ENCODE measurements at regions not wholly inside any gene's neighbourhood (a gene's known extent, or its start where the extent isn't known, plus 50 kb on each side); places are given as distances from the start of the nearest gene placed in this dataset.
"Not testable (repeated sequence)": the region's sequence is repeated elsewhere in the genome, so short reads cannot be mapped to it uniquely, and the experiment has no call there.

DNA sequence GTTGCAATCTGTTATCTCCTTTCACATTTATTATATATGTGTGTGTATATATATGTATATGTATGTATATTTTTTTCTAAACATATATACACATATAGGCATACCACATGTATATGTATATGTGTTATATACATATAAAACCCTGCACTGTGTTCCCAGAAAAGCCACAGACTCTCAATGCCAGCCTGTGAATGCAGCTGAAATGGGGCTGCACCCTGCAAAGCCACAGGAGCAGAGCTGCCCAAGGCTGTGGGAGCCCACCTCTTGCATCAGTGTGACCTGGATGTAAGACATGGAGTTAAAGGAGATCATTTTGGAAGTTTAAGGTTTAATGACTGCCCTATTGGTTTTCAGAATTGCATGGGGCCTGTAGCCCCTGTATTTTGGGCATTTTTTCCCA, 762.3 kb upstream of the ARPP21 start:
- no peaks in the 10 kb centered on the region for H3K27me3 Mint-ChIP-seq
- no peak for ATAC-seq
- peaks cover 2% of the 10 kb centered on the region for H3K9me3 Mint-ChIP-seq
- no peaks in the 10 kb centered on the region for H3K4me1 Mint-ChIP-seq
- H3K36me3 Mint-ChIP-seq: no peaks in the 10 kb centered on the region
- H3K4me3 Mint-ChIP-seq: no peak overlapping the region
- H3K27ac Mint-ChIP-seq: no peak overlapping the region

- ATAC-seq: no peak
- Mint-ChIP-seq H3K27ac (no peak overlapping the region), H3K4me1 (no peaks in the 10 kb centered on the region), H3K9me3 (no peaks in the 10 kb centered on the region), H3K27me3 (no peaks in the 10 kb centered on the region), H3K36me3 (no peaks in the 10 kb centered on the region), H3K4me3 (no peak overlapping the region)
These were observed 760.8 kb upstream of the ARPP21 start for GRCh38 chr3:34878488-34878887.

DNA sequence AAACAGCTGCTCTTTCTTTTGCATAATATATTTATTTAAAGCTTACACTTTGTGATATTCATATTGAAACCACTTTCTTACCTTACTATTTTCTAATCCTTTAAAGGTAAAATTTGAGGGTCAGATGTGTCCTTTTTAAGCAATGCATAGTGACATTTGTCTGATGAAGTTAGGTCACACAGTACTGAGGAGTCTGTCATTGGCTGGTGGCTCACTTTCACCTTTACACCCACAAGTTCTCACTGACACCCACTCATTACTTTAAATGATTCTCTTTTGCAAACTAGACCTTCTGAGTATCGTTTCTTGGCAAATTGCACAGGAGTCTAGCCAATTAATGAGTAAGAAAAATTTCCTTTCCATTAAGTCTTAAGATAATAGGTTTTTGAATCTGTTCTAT, 758.3 kb upstream of the ARPP21 start:
- Mint-ChIP-seq H3K9me3 (no peaks in the 10 kb centered on the region), H3K4me3 (no peak overlapping the region), H3K27me3 (no peaks in the 10 kb centered on the region), H3K4me1 (no peaks in the 10 kb centered on the region), H3K36me3 (no peaks in the 10 kb centered on the region), H3K27ac (no peak overlapping the region)
- ATAC-seq: no peak

DNA sequence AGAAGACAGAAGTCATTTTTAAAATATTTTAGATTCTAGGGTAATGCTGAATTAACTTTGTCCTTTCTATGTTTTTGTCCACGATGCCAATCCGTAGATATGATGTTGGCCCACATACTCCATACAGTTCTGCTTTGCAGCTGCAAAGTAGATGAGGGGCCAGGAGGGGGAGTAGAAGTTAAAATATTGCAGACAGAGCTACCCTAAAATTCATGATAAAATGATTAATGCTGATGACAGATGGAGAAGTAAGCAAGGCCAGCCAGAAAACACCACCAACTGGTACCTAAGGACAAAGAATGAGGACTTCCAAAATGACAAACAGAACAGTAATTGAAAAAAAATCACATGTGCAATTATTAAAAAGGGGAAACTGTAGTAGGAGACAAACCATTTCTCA, 756.6 kb upstream of the ARPP21 start:
- Mint-ChIP-seq H3K36me3 (no peaks in the 10 kb centered on the region), H3K9me3 (no peaks in the 10 kb centered on the region)

DNA sequence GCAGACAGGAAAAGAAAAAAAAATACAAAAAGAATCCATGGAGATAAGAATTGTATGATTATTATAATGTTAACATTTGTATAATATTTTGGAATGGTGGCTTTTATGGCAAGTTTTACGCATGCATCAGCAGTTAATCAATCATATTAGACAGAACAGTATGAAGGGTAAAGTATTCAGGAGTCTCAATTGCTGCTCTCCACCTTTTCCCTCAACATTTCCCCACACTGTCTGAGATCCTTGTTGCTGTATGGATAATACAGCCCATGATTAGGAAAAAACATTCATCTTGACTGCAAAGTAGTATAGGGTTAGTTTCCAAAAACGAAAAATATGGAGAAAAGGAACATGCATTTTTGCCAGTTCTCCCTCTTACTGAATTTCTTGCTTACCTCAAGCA, 755.3 kb upstream of the ARPP21 start:
- Mint-ChIP-seq H3K27ac (no peak overlapping the region), H3K4me1 (no peaks in the 10 kb centered on the region), H3K9me3 (no peaks in the 10 kb centered on the region), H3K4me3 (no peak overlapping the region), H3K36me3 (no peaks in the 10 kb centered on the region), H3K27me3 (no peaks in the 10 kb centered on the region)
- ATAC-seq: no peak

More for the DNA sequence above, 756.6 kb upstream of the ARPP21 start:
- H3K4me3 Mint-ChIP-seq: no peak overlapping the region
- no peaks in the 10 kb centered on the region for H3K27me3 Mint-ChIP-seq
- H3K27ac Mint-ChIP-seq: no peak overlapping the region
- no peak for ATAC-seq
- no peaks in the 10 kb centered on the region for H3K4me1 Mint-ChIP-seq

- peak; percentile 36 for ATAC-seq
- Mint-ChIP-seq H3K27ac (no peak overlapping the region), H3K4me1 (no peaks in the 10 kb centered on the region), H3K27me3 (no peaks in the 10 kb centered on the region), H3K9me3 (no peaks in the 10 kb centered on the region), H3K36me3 (no peaks in the 10 kb centered on the region), H3K4me3 (no peak overlapping the region)
These were observed 752.9 kb upstream of the ARPP21 start for GRCh38 chr3:34886443-34886842.

- Mint-ChIP-seq H3K36me3 (no peaks in the 10 kb centered on the region), H3K9me3 (no peaks in the 10 kb centered on the region), H3K4me3 (no peak overlapping the region), H3K4me1 (no peaks in the 10 kb centered on the region), H3K27ac (no peak overlapping the region), H3K27me3 (no peaks in the 10 kb centered on the region)
- no peak for ATAC-seq
These were observed 749.7 kb upstream of the ARPP21 start for GRCh38 chr3:34889641-34890040.

GRCh38 chr3:34890247-34890646, 749.1 kb upstream of the ARPP21 start:
- Mint-ChIP-seq H3K4me3 (no peak overlapping the region), H3K27me3 (no peaks in the 10 kb centered on the region), H3K9me3 (no peaks in the 10 kb centered on the region), H3K36me3 (no peaks in the 10 kb centered on the region), H3K4me1 (no peaks in the 10 kb centered on the region), H3K27ac (no peak overlapping the region)
- no peak for ATAC-seq

GRCh38 chr3:34891941-34892340, 747.4 kb upstream of the ARPP21 start:
- no peak for ATAC-seq
- no peak overlapping the region for H3K4me3 Mint-ChIP-seq
- no peak overlapping the region for H3K27ac Mint-ChIP-seq
- no peaks in the 10 kb centered on the region for H3K27me3 Mint-ChIP-seq
- H3K4me1 Mint-ChIP-seq: no peaks in the 10 kb centered on the region
- no peaks in the 10 kb centered on the region for H3K9me3 Mint-ChIP-seq
- H3K36me3 Mint-ChIP-seq: no peaks in the 10 kb centered on the region

DNA sequence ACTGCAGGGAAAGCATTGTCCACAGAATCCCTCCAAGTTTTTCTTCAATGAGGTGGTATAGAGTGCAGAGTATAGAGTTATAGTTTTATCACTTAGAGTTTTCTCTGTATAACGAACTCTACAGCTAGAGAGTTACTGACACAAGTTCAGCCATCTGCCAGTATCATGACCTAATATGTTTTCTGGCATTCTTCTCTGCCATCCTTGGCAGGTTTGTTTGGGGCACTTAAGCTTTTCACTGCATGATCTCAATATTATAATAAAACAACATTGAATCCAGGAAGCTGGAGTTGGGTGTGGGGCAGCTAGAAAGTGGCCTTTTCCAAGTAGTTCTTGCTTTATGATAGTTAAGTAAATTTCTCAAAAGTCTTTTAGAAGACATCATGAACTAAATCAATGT, 743.5 kb upstream of the ARPP21 start:
- no peaks in the 10 kb centered on the region for H3K4me1 Mint-ChIP-seq
- no peak overlapping the region for H3K4me3 Mint-ChIP-seq
- no peaks in the 10 kb centered on the region for H3K27me3 Mint-ChIP-seq
- ATAC-seq: no peak
- no peaks in the 10 kb centered on the region for H3K36me3 Mint-ChIP-seq
- H3K27ac Mint-ChIP-seq: no peak overlapping the region
- H3K9me3 Mint-ChIP-seq: no peaks in the 10 kb centered on the region

DNA sequence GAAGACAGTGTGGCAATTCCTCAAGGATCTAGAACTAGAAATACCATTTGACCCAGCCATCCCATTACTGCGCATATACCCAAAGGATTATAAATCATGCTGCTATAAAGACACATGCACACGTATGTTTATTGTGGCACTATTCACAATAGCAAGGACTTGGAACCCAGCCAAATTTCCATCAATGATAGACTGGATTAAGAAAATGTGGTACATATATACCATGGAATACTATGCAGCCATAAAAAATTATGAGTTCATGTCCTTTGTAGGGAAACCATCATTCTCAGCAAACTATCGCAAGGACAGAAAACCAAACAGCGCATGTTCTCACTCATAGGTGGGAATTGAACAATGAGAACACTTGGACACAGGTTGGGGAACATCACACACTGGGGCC, 729.6 kb upstream of the ARPP21 start:
- not testable (repeated sequence) for ATAC-seq, H3K9me3 Mint-ChIP-seq, H3K4me3 Mint-ChIP-seq, H3K36me3 Mint-ChIP-seq, H3K27ac Mint-ChIP-seq, H3K4me1 Mint-ChIP-seq, H3K27me3 Mint-ChIP-seq

DNA sequence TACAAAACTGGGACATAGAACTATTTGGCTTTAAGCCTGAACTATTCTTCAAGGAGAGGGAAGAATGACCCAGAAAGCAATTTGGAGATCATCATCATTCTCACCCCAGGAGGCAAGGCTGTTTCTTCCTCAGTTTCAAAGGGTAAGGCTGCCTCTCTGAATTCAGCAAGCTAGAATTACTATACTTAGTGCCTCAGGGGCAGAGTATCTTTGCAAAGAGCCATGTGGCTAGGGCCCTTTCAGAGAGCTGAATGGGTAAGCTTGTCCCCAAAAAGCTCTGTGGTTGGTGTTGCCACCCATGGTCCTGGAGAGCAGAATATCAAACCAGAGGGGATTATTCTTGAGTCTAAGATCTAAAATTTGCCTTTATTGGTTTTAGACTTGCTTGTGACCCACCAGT, 720.3 kb upstream of the ARPP21 start:
- Mint-ChIP-seq H3K4me3 (no peak overlapping the region), H3K4me1 (no peaks in the 10 kb centered on the region), H3K9me3 (no peaks in the 10 kb centered on the region), H3K27ac (no peak overlapping the region), H3K27me3 (no peaks in the 10 kb centered on the region), H3K36me3 (no peaks in the 10 kb centered on the region)
- ATAC-seq: no peak

- no peak for ATAC-seq
- no peak overlapping the region for H3K4me3 Mint-ChIP-seq
- H3K27me3 Mint-ChIP-seq: no peaks in the 10 kb centered on the region
- H3K9me3 Mint-ChIP-seq: no peaks in the 10 kb centered on the region
- no peak overlapping the region for H3K27ac Mint-ChIP-seq
- H3K36me3 Mint-ChIP-seq: no peaks in the 10 kb centered on the region
- H3K4me1 Mint-ChIP-seq: no peaks in the 10 kb centered on the region
These were observed 718.5 kb upstream of the ARPP21 start for GRCh38 chr3:34920806-34921205.

DNA sequence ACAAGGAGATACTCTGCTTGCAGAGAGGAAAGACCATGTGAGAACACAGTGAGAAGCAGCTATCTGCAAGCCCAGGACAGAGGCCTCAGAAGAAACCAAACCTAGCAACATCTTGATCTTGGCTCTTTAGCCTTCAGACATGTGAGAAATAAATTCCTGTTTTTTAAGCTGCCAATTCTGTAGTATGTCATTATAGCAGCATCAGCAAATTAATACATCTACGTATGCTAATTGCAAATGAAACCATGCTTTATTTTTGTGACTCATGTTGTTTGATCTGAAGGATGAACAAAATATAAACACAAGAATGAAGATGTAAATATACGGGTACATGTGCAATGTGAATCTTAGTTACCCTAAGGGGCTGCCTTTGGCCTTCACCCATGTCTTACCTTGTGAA, 714.4 kb upstream of the ARPP21 start:
- ATAC-seq: no peak

DNA sequence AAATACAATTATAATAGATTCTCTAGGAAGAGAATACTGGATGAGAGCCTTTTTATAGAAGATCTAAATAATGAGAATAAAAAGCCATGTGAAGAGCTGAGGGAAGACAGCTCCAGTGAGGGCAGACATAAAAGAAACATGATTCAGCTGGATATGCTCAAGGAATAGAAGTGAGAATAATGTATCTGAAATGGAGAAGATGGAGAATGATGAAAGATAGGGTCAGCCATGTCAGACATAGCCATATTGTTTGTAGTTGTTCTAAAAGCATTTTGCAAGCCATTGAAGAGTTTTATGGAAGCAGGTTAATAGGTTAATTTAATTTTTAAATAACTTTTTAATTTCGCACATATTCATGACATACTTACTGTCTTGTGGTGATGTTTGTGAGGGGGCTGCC, 713.5 kb upstream of the ARPP21 start:
- H3K36me3 Mint-ChIP-seq: no peaks in the 10 kb centered on the region
- no peak overlapping the region for H3K27ac Mint-ChIP-seq
- no peak overlapping the region for H3K4me3 Mint-ChIP-seq
- no peaks in the 10 kb centered on the region for H3K9me3 Mint-ChIP-seq
- H3K27me3 Mint-ChIP-seq: no peaks in the 10 kb centered on the region
- ATAC-seq: no peak
- no peaks in the 10 kb centered on the region for H3K4me1 Mint-ChIP-seq

More for the DNA sequence above, 714.4 kb upstream of the ARPP21 start:
- no peak overlapping the region for H3K4me3 Mint-ChIP-seq
- no peaks in the 10 kb centered on the region for H3K36me3 Mint-ChIP-seq
- H3K27me3 Mint-ChIP-seq: no peaks in the 10 kb centered on the region
- H3K27ac Mint-ChIP-seq: no peak overlapping the region
- H3K9me3 Mint-ChIP-seq: no peaks in the 10 kb centered on the region
- H3K4me1 Mint-ChIP-seq: no peaks in the 10 kb centered on the region

GRCh38 chr3:34929036-34929435, 710.3 kb upstream of the ARPP21 start:
- Mint-ChIP-seq H3K27me3 (no peaks in the 10 kb centered on the region), H3K36me3 (no peaks in the 10 kb centered on the region), H3K4me1 (no peaks in the 10 kb centered on the region), H3K4me3 (no peak overlapping the region), H3K9me3 (peaks cover 6% of the 10 kb centered on the region), H3K27ac (no peak overlapping the region)
- no peak for ATAC-seq

- Mint-ChIP-seq H3K4me1 (no peaks in the 10 kb centered on the region), H3K36me3 (no peaks in the 10 kb centered on the region), H3K27ac (no peak overlapping the region), H3K27me3 (no peaks in the 10 kb centered on the region), H3K4me3 (no peak overlapping the region), H3K9me3 (peaks cover 8% of the 10 kb centered on the region)
- ATAC-seq: no peak
These were observed 704.7 kb upstream of the ARPP21 start for GRCh38 chr3:34934660-34935059.
